HepG2 (cell line): ENCODE measurements at regions not wholly inside any gene's neighbourhood (a gene's known extent, or its start where the extent isn't known, plus 50 kb on each side); places are given as distances from the start of the nearest gene placed in this dataset.

Experiments used
- ATAC-seq: fragments of 200-7000 bp; cut with Tn5 transposase; 3 replicates; pipeline ENCODE4 v1.9.1; 2020; ENCODE audit warnings: mild to moderate bottlenecking, moderate library complexity
- BruUV-seq: library from RNA; stranded (reverse); fragments of 400-500 nt; replicated peaks from 2 replicates; lab custom pipeline; 2021; lab: Mats Ljungman, UMichigan
- CTCF ChIA-PET: fragments of 300-600 bp; formaldehyde crosslinking; extraction: SDS; loops from one replicate; lab custom pipeline; 2021; ENCODE audit warnings: low total read pairs, inconsistent platforms, low intra/inter-chr PET ratio; lab: Yijun Ruan, JAX
- POLR2A ChIA-PET: fragments of 350-600 bp; sonication (Branson Sonifier 250); formaldehyde crosslinking; loops from one replicate; lab custom pipeline; 2020; ENCODE audit warnings: antibody characterized with exemption, inconsistent platforms; lab: Yijun Ruan, JAX
- DNase-seq: peaks from one replicate; pipeline ENCODE4 v3.0.0-alpha.2; 2015; ENCODE audit warnings: low spot score
- FAIRE-seq: peaks from 3 replicates; lab custom pipeline; 2011; peaks lifted over from hg19 to GRCh38; lab: Jason Lieb, UNC
- H2AFZ ChIP-seq: one replicate; pipeline ENCODE4 v1.6.1; 2011; ENCODE audit warnings: low read length, inconsistent platforms
- H3K27ac ChIP-seq: fragments of 300-600 bp; 3 replicates; pipeline ENCODE4 v1.8.0; 2011; ENCODE audit warnings: mixed run types, mild to moderate bottlenecking, mixed read lengths, low read length, inconsistent platforms; ENCODE audit not compliant: insufficient read depth; ENCODE audit errors: extremely low read length
- H3K27me3 ChIP-seq, 2 experiments: fragments of 200-600 bp in 1 of 2; 2 replicates in 1 of 2; 3 replicates in 1 of 2; pipeline versions ENCODE4 v1.6.0 to v1.8.0; 2011; ENCODE audit warnings: low read length in 2 of 2, mild to moderate bottlenecking in 2 of 2, moderate library complexity in 2 of 2, inconsistent platforms in 1 of 2; ENCODE audit not compliant: insufficient read depth in 2 of 2, control insufficient read depth in 1 of 2
- H3K36me3 ChIP-seq, 2 experiments: fragments of 200-600 bp in 1 of 2; replicated peaks in 1 of 2; 2 replicates in 1 of 2; 3 replicates in 1 of 2; pipeline versions ENCODE4 v1.5.1 to v1.8.0; 2011; ENCODE audit warnings: low read length in 2 of 2, inconsistent platforms in 1 of 2; ENCODE audit not compliant: insufficient read depth in 2 of 2, control insufficient read depth in 1 of 2
- H3K4me1 ChIP-seq: 2 replicates; pipeline ENCODE4 v1.5.1; 2012; ENCODE audit warnings: low read length, inconsistent platforms; ENCODE audit not compliant: insufficient read depth
- H3K4me2 ChIP-seq: 2 replicates; pipeline ENCODE4 v1.6.0; 2011; ENCODE audit warnings: low read depth, low read length, inconsistent platforms
- H3K4me3 ChIP-seq, 3 experiments: fragments of 200-600 bp in 1 of 3; sonication (generic), shearing (Covaris generic) in 1 of 3; replicated peaks in 1 of 3; 2 replicates each; pipeline ENCODE4 v1.5.1; 2011 to 2016; ENCODE audit warnings: low read length in 3 of 3, inconsistent platforms in 2 of 3, low read depth in 2 of 3, mild to moderate bottlenecking in 2 of 3, control low read depth in 1 of 3, mixed read lengths in 1 of 3; ENCODE audit not compliant: insufficient read depth in 1 of 3
- H3K79me2 ChIP-seq: one replicate; pipeline ENCODE4 v1.6.1; 2011; ENCODE audit warnings: low read length, inconsistent platforms; ENCODE audit not compliant: insufficient read depth
- H3K9ac ChIP-seq: 2 replicates; pipeline ENCODE4 v1.6.0; 2011; ENCODE audit warnings: mild to moderate bottlenecking, low read depth, low read length, inconsistent platforms; ENCODE audit not compliant: insufficient read depth
- H3K9me3 ChIP-seq: 2 replicates; pipeline ENCODE4 v1.5.1; 2012; ENCODE audit warnings: mild to moderate bottlenecking, low read length
- H4K20me1 ChIP-seq: 2 replicates; pipeline ENCODE4 v1.6.0; 2011; ENCODE audit warnings: inconsistent platforms, mild to moderate bottlenecking, low read length, moderate library complexity; ENCODE audit not compliant: insufficient read depth
- BATF2 ChIP-seq: sonication (generic); formaldehyde crosslinking; IDR thresholded peaks from 2 replicates; pipeline ENCODE4 v1.8.0; 2022; ENCODE audit warnings: mild to moderate bottlenecking, missing genetic modification reagents, moderate library complexity
- FOSL1 ChIP-seq: sonication (generic); formaldehyde crosslinking; IDR thresholded peaks from 2 replicates; pipeline ENCODE4 v1.9.0; 2021; ENCODE audit warnings: missing genetic modification reagents, borderline replicate concordance
- RARA ChIP-seq: IDR thresholded peaks from 2 replicates; pipeline ENCODE4 v1.6.1; 2016; ENCODE audit warnings: missing genetic modification reagents, missing compliant biosample characterization
- RBFOX2 ChIP-seq: fragments of 200-400 bp; formaldehyde crosslinking; IDR thresholded peaks from 2 replicates; pipeline ENCODE4 v1.6.1; 2017; ENCODE audit warnings: low read depth, mild to moderate bottlenecking, low read length
- ZNF44 ChIP-seq: sonication (generic); formaldehyde crosslinking; IDR thresholded peaks from 2 replicates; pipeline ENCODE4 v1.5.1; 2020; ENCODE audit warnings: mild to moderate bottlenecking, missing genetic modification reagents
- ZNF446 ChIP-seq: sonication (generic); formaldehyde crosslinking; IDR thresholded peaks from 2 replicates; pipeline ENCODE4 v1.5.0; 2020; ENCODE audit warnings: mild to moderate bottlenecking, missing genetic modification reagents
- ZNF598 ChIP-seq: sonication (generic); formaldehyde crosslinking; IDR thresholded peaks from 2 replicates; pipeline ENCODE4 v1.5.1; 2020; ENCODE audit warnings: mild to moderate bottlenecking, missing genetic modification reagents, borderline replicate concordance
- ZNF761 ChIP-seq: sonication (generic); formaldehyde crosslinking; conservative IDR thresholded peaks from 2 replicates; pipeline ENCODE4 v1.4.0; 2020; ENCODE audit warnings: mild to moderate bottlenecking, missing genetic modification reagents
- in situ Hi-C: cut with HindIII; loops from 2 replicates; pipeline ENCODE4 v1.10.0; 2017; ENCODE audit warnings: low pct_unique_long_range_greater_than_20kb; ENCODE audit not compliant: extremely low pct_ligation_motif_present
- intact Hi-C: fragments of 100-400 bp; cut with micrococcal nuclease; formaldehyde crosslinking; loops from one replicate; pipeline ENCODE4 v1.10.0; 2022; ENCODE audit not compliant: unreplicated experiment
- TF ChIP-seq, protein P1 (sequence below): sonication (generic); formaldehyde crosslinking; IDR thresholded peaks from 2 replicates; pipeline ENCODE4 v1.4.0; 2020; ENCODE audit warnings: mild to moderate bottlenecking, missing genetic modification reagents
- TF ChIP-seq, protein P2 (sequence below), 2 experiments: sonication (generic) in 1 of 2; formaldehyde crosslinking in 1 of 2; IDR thresholded peaks; 2 replicates each; pipeline versions ENCODE4 v1.4.0 to v1.6.1; 2016 to 2020; ENCODE audit warnings: borderline replicate concordance in 1 of 2, low read depth in 1 of 2, mild to moderate bottlenecking in 1 of 2, missing genetic modification reagents in 1 of 2

- H3K9ac ChIP-seq, result no peak overlapping the region
- no peak overlapping the region for H2AFZ ChIP-seq
- no peak overlapping the region for H3K4me2 ChIP-seq
- CTCF ChIA-PET, result no interaction called here
- H3K4me1 ChIP-seq, result no peaks in the 10 kb centered on the region
- FAIRE-seq (no peak), DNase-seq (no peak), ATAC-seq (no peak)
- H3K79me2 ChIP-seq, result no peaks in the 10 kb centered on the region
- POLR2A ChIA-PET, result no interaction called here
- no peaks in the 10 kb centered on the region for H3K9me3 ChIP-seq
- H4K20me1 ChIP-seq, result no peaks in the 10 kb centered on the region
- BruUV-seq, result no TSS peak
- H3K36me3 ChIP-seq, result no peaks in the 10 kb centered on the region
- no peak overlapping the region for H3K4me3 ChIP-seq
- no peaks in the 10 kb centered on the region for H3K27me3 ChIP-seq
- H3K27ac ChIP-seq, result no peak overlapping the region
- in situ Hi-C loops (no loop called here), intact Hi-C loops (no loop called here)
- TF ChIP-seq RARA (CRISPR knock-in tag) (no peak), BATF2 (CRISPR knock-in tag) (no peak), ZNF446 (no peak), ZNF761 (CRISPR knock-in tag) (no peak), ZNF44 (CRISPR knock-in tag) (no peak), ZNF598 (CRISPR knock-in tag) (no peak), RBFOX2 (no peak), FOSL1 (CRISPR knock-in tag) (no peak)
- TF ChIP-seq, protein P1, sequence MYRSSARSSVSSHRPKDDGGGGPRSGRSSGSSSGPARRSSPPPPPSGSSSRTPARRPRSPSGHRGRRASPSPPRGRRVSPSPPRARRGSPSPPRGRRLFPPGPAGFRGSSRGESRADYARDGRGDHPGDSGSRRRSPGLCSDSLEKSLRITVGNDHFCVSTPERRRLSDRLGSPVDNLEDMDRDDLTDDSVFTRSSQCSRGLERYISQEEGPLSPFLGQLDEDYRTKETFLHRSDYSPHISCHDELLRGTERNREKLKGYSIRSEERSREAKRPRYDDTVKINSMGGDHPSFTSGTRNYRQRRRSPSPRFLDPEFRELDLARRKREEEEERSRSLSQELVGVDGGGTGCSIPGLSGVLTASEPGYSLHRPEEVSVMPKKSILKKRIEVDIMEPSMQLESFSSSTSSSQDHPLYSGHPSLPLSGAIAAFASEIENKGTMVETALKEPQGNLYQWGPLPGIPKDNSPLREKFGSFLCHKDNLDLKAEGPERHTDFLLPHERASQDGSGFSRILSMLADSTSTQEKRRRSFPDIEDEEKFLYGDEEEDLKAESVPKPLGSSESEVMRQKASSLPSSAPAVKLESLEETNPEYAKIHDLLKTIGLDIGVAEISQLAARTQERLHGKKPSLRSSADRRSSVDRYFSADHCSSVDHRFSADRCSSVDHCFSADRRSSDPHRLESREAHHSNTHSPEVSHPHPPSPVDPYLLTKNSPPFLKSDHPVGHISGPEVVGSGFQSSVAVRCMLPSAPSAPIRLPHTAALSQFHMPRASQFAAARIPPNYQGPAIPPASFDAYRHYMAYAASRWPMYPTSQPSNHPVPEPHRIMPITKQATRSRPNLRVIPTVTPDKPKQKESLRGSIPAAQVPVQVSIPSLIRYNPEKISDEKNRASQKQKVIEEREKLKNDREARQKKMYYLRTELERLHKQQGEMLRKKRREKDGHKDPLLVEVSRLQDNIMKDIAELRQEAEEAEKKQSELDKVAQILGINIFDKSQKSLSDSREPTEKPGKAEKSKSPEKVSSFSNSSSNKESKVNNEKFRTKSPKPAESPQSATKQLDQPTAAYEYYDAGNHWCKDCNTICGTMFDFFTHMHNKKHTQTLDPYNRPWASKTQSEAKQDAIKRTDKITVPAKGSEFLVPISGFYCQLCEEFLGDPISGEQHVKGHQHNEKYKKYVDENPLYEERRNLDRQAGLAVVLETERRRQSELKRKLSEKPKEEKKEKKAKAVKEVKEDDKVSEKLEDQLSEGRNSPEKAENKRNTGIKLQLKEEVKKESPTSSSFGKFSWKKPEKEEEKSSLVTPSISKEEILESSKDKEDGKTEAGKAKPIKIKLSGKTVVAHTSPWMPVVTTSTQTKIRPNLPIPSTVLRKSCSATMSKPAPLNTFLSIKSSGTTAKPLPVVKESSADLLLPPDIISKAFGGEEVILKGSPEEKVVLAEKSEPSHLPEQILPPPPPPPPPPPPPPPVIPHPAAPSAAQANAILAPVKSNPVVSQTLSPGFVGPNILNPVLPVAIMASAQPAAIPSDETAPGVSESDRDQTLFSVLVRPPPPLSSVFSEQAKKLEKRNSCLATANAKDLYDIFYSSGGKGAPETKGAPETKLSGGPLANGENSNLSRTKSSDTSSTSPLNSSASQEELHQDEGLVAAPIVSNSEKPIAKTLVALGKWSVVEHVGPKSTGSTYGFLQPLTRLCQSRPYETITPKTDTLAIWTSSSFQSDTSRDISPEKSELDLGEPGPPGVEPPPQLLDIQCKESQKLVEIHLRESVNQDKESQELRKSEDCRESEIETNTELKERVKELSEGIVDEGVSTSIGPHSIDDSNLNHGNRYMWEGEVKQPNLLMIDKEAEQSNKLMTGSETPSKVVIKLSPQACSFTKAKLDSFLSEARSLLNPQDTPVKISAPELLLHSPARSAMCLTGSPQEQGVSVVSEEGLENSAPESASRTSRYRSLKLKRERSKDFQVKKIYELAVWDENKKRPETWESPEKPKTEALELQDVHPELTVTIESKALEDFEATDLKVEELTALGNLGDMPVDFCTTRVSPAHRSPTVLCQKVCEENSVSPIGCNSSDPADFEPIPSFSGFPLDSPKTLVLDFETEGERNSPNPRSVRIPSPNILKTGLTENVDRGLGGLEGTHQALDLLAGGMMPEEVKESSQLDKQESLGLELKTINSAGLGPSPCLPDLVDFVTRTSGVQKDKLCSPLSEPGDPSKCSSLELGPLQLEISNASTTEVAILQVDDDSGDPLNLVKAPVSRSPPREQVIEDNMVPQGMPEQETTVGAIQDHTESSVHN (CRISPR knock-in tag), result no peak
- TF ChIP-seq, protein P2, sequence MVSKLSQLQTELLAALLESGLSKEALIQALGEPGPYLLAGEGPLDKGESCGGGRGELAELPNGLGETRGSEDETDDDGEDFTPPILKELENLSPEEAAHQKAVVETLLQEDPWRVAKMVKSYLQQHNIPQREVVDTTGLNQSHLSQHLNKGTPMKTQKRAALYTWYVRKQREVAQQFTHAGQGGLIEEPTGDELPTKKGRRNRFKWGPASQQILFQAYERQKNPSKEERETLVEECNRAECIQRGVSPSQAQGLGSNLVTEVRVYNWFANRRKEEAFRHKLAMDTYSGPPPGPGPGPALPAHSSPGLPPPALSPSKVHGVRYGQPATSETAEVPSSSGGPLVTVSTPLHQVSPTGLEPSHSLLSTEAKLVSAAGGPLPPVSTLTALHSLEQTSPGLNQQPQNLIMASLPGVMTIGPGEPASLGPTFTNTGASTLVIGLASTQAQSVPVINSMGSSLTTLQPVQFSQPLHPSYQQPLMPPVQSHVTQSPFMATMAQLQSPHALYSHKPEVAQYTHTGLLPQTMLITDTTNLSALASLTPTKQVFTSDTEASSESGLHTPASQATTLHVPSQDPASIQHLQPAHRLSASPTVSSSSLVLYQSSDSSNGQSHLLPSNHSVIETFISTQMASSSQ (IDR thresholded peaks at IDR 0.05; ENCODE audit: low read depth), result no peak
- TF ChIP-seq, protein P2 (CRISPR knock-in tag; IDR thresholded peaks at IDR 0.05; ENCODE audit: borderline replicate concordance), result no peak
These were observed 1465.7 kb upstream of the PIK3C3 start for GRCh38 chr18:40489301-40489700.
